HG02588 (cell line): ENCODE measurements at regions not wholly inside any gene's neighbourhood (a gene's known extent, or its start where the extent isn't known, plus 50 kb on each side); places are given as distances from the start of the nearest gene placed in this dataset.

ENCODE experiments used
- ATAC-seq: cut with Tn5 transposase; IDR thresholded peaks from one replicate; pipeline ENCODE4 v1.9.1; 2021; ENCODE audit warnings: mild to moderate bottlenecking, moderate library complexity; ENCODE audit not compliant: unreplicated experiment

GRCh38 chr5:76030343-76030742, 52.8 kb upstream of the SV2C start:
- ATAC-seq, result no peak

- ATAC-seq, result no peak
Measured at GRCh38 chr5:76029739-76030138, 53.4 kb upstream of the SV2C start.

- no peak for ATAC-seq
Measured at GRCh38 chr5:76025790-76026189, 57.4 kb upstream of the SV2C start.

- no peak for ATAC-seq
Measured at GRCh38 chr5:76025069-76025468, 58.1 kb upstream of the SV2C start.

GRCh38 chr5:76022611-76023010, 60.6 kb upstream of the SV2C start:
- ATAC-seq, result no peak

- ATAC-seq, result no peak
Measured at GRCh38 chr5:76021936-76022584, 61.1 kb upstream of the SV2C start.

- no peak for ATAC-seq
Measured at GRCh38 chr5:76016258-76016657, 66.9 kb upstream of the SV2C start.

GRCh38 chr5:76014005-76014404, 69.2 kb upstream of the SV2C start:
- no peak for ATAC-seq

GRCh38 chr5:76007904-76008303, 75.3 kb upstream of the SV2C start:
- no peak for ATAC-seq

- no peak for ATAC-seq
Measured at GRCh38 chr5:76000582-76000981, 82.6 kb upstream of the SV2C start.

- ATAC-seq, result no peak
Measured at GRCh38 chr5:75993643-75994520, 89.3 kb upstream of the SV2C start.

- no peak for ATAC-seq
Measured at GRCh38 chr5:75993183-75993582, 90.0 kb upstream of the SV2C start.

GRCh38 chr5:75992753-75993152, 90.4 kb upstream of the SV2C start:
- no peak for ATAC-seq

- ATAC-seq, result no peak
Measured at GRCh38 chr5:75985077-75985476, 98.1 kb upstream of the SV2C start.

GRCh38 chr5:75975496-75975895, 107.7 kb upstream of the SV2C start:
- no peak for ATAC-seq

GRCh38 chr5:75965292-75965691, 117.9 kb upstream of the SV2C start:
- ATAC-seq, result no peak

GRCh38 chr5:75964008-75964407, 119.2 kb upstream of the SV2C start:
- ATAC-seq, result peak; percentile 63

- ATAC-seq, result no peak
Measured at GRCh38 chr5:75963554-75963953, 119.6 kb upstream of the SV2C start.

- no peak for ATAC-seq
Measured at GRCh38 chr5:75961818-75962217, 121.4 kb upstream of the SV2C start.

- ATAC-seq, result no peak
Measured at GRCh38 chr5:75960129-75960528, 123.1 kb upstream of the SV2C start.

- ATAC-seq, result no peak
Measured at GRCh38 chr5:75952963-75953362, 130.2 kb upstream of the SV2C start.

- ATAC-seq, result no peak
Measured at GRCh38 chr5:75952291-75952690, 130.9 kb upstream of the SV2C start.
